ENCODE measurements at regions not wholly inside any gene's neighbourhood (a gene's known extent, or its start where the extent isn't known, plus 50 kb on each side); places are given as distances from the start of the nearest gene placed in this dataset.

GRCh38 chr9:136603901-136604814, 58.3 kb upstream of the NOTCH1 start:
- TF ChIP-seq CTCF (IDR thresholded peaks at IDR 0.05) (no peak), POLR2A (IDR thresholded peaks at IDR 0.05) (no peak)

Measured in testis (tissue), 2 donors.